ENCODE measurements at regions not wholly inside any gene's neighbourhood (a gene's known extent, or its start where the extent isn't known, plus 50 kb on each side); places are given as distances from the start of the nearest gene placed in this dataset.

DNA sequence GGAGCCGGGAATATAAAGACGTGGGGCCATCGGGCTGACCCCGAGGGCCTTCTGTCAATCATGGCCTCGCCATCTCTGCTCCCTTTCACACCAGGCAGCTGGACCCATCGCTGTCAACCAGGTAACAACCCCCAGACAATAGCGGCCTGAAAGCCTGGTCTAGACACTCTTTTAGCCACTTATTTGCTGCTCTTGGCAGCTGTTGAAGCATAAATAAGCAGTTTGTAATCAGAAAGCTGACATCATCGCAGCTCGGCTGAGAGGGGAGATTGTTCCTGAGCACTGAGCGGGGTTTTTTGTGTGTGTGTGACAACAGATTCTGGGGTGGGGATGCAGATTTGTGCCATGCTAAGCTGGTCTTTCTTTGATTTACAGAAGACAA, 423.6 kb upstream of the POU3F3 start:
- no peak for TF ChIP-seq ZBTB7A (IDR thresholded peaks at IDR 0.05; ENCODE audit: low read depth)

- TF ChIP-seq EGR1 (IDR thresholded peaks at IDR 0.05) (no peak), TCF12 (IDR thresholded peaks at IDR 0.05; ENCODE audit: low read depth) (no peak), YY1 (IDR thresholded peaks at IDR 0.05; ENCODE audit: low read depth) (no peak)
- TF ChIP-seq, protein P1, sequence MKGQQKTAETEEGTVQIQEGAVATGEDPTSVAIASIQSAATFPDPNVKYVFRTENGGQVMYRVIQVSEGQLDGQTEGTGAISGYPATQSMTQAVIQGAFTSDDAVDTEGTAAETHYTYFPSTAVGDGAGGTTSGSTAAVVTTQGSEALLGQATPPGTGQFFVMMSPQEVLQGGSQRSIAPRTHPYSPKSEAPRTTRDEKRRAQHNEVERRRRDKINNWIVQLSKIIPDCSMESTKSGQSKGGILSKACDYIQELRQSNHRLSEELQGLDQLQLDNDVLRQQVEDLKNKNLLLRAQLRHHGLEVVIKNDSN (IDR thresholded peaks at IDR 0.05), result no peak
Measured at GRCh38 chr2:104430852-104431251, 423.1 kb upstream of the POU3F3 start.

DNA sequence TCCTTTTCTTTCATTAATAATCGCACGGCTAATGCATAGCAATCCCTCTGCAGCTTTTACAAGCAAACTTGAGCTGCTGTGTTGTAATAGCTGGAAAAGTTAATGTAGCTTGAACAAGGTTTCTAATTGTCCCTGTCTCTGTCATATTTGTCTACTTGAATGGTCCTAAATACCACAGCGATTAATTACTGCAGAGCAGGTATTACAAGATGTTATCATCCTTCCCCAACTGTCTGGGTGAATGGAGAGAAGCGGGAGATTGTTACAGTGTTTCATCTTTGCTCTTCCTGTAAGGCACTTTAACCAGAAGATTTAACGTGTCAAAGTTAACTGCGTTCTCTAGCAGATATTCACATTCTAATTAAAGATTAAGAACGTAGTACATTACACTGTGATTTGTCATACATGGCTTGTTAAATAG, 422.2 kb upstream of the POU3F3 start:
- TF ChIP-seq RAD21 (IDR thresholded peaks at IDR 0.05; ENCODE audit: low read depth) (no peak), TCF12 (IDR thresholded peaks at IDR 0.05; ENCODE audit: low read depth) (no peak), FOXM1 (IDR thresholded peaks at IDR 0.05; ENCODE audit: borderline replicate concordance, low read depth) (no peak), YY1 (IDR thresholded peaks at IDR 0.05; ENCODE audit: low read depth) (no peak), EGR1 (IDR thresholded peaks at IDR 0.05) (no peak), ZBTB7A (IDR thresholded peaks at IDR 0.05; ENCODE audit: low read depth) (no peak), CREB1 (IDR thresholded peaks at IDR 0.05; ENCODE audit: low read depth) (no peak), EP300 (IDR thresholded peaks at IDR 0.05; ENCODE audit: borderline replicate concordance) (no peak), NFIC (IDR thresholded peaks at IDR 0.05) (no peak), TAF1 (IDR thresholded peaks at IDR 0.05; ENCODE audit: low read depth) (no peak), TEAD4 (IDR thresholded peaks at IDR 0.05) (no peak), CEBPB (IDR thresholded peaks at IDR 0.05) (no peak)
- TF ChIP-seq, protein P2, sequence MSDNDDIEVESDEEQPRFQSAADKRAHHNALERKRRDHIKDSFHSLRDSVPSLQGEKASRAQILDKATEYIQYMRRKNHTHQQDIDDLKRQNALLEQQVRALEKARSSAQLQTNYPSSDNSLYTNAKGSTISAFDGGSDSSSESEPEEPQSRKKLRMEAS (IDR thresholded peaks at IDR 0.05), result no peak
- TF ChIP-seq, protein P1 (IDR thresholded peaks at IDR 0.05), result no peak
- TF ChIP-seq, protein P3, sequence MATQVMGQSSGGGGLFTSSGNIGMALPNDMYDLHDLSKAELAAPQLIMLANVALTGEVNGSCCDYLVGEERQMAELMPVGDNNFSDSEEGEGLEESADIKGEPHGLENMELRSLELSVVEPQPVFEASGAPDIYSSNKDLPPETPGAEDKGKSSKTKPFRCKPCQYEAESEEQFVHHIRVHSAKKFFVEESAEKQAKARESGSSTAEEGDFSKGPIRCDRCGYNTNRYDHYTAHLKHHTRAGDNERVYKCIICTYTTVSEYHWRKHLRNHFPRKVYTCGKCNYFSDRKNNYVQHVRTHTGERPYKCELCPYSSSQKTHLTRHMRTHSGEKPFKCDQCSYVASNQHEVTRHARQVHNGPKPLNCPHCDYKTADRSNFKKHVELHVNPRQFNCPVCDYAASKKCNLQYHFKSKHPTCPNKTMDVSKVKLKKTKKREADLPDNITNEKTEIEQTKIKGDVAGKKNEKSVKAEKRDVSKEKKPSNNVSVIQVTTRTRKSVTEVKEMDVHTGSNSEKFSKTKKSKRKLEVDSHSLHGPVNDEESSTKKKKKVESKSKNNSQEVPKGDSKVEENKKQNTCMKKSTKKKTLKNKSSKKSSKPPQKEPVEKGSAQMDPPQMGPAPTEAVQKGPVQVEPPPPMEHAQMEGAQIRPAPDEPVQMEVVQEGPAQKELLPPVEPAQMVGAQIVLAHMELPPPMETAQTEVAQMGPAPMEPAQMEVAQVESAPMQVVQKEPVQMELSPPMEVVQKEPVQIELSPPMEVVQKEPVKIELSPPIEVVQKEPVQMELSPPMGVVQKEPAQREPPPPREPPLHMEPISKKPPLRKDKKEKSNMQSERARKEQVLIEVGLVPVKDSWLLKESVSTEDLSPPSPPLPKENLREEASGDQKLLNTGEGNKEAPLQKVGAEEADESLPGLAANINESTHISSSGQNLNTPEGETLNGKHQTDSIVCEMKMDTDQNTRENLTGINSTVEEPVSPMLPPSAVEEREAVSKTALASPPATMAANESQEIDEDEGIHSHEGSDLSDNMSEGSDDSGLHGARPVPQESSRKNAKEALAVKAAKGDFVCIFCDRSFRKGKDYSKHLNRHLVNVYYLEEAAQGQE (IDR thresholded peaks at IDR 0.05; ENCODE audit: low read depth), result no peak

DNA sequence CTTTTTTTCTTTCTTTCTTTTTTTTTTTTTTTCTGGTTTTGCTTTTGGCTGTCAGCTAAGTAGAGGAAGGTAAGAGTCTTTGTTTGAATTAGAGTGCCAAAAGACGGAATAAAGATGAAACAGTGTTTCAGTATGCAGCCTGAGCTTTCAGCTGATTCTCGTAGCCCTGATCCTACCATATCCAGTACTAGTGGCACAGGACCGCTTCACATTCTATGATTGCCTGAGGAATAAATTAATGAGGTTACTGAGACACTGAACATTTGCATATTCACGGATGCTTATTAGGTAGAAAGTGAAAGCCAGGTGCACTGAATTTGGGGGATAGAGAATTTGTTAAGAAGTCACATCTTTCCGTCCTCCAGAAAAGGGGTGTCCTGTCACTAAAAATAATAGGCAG, 421.5 kb upstream of the POU3F3 start:
- no peak for TF ChIP-seq CEBPB (IDR thresholded peaks at IDR 0.05)
- TF ChIP-seq TCF12 (IDR thresholded peaks at IDR 0.05; ENCODE audit: low read depth), result no peak
- TF ChIP-seq, protein P3 (IDR thresholded peaks at IDR 0.05; ENCODE audit: low read depth), result no peak
- no peak for TF ChIP-seq EP300 (IDR thresholded peaks at IDR 0.05; ENCODE audit: borderline replicate concordance)
- no peak for TF ChIP-seq TEAD4 (IDR thresholded peaks at IDR 0.05)
- no peak for TF ChIP-seq NFIC (IDR thresholded peaks at IDR 0.05)
- TF ChIP-seq TAF1 (IDR thresholded peaks at IDR 0.05; ENCODE audit: low read depth), result no peak
- TF ChIP-seq YY1 (IDR thresholded peaks at IDR 0.05; ENCODE audit: low read depth), result no peak
- no peak for TF ChIP-seq EGR1 (IDR thresholded peaks at IDR 0.05)
- no peak for TF ChIP-seq CREB1 (IDR thresholded peaks at IDR 0.05; ENCODE audit: low read depth)
- TF ChIP-seq, protein P1 (IDR thresholded peaks at IDR 0.05), result no peak
- TF ChIP-seq ZBTB7A (IDR thresholded peaks at IDR 0.05; ENCODE audit: low read depth), result no peak
- TF ChIP-seq FOXM1 (IDR thresholded peaks at IDR 0.05; ENCODE audit: borderline replicate concordance, low read depth), result no peak
- TF ChIP-seq RAD21 (IDR thresholded peaks at IDR 0.05; ENCODE audit: low read depth), result no peak
- TF ChIP-seq, protein P2 (IDR thresholded peaks at IDR 0.05), result no peak

GRCh38 chr2:104432991-104433390, 420.9 kb upstream of the POU3F3 start:
- TF ChIP-seq YY1 (IDR thresholded peaks at IDR 0.05; ENCODE audit: low read depth) (no peak), TCF12 (IDR thresholded peaks at IDR 0.05; ENCODE audit: low read depth) (no peak), ZBTB7A (IDR thresholded peaks at IDR 0.05; ENCODE audit: low read depth) (no peak), EP300 (IDR thresholded peaks at IDR 0.05; ENCODE audit: borderline replicate concordance) (no peak), NFIC (IDR thresholded peaks at IDR 0.05) (no peak), FOXM1 (IDR thresholded peaks at IDR 0.05; ENCODE audit: borderline replicate concordance, low read depth) (no peak)
- TF ChIP-seq, protein P1 (IDR thresholded peaks at IDR 0.05), result no peak

DNA sequence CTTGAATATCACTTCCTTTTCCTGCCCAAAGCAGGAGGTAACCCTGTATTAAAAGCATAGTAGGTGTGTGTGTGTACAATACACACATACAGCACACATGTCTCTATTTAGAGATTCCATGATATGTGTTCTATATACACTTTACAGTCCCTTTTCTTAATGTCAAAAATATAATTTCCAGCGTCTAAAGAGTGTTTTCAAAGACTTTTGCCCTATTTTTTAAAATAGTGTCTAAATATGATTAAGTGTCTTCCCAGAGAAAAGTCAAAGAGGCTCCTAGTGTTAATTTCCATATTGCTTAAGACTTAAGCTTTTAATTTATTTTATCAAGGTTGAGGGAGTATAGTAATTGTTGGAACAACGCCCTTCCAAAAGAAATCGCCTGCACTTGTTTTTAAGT, 420.3 kb upstream of the POU3F3 start:
- TF ChIP-seq EP300 (IDR thresholded peaks at IDR 0.05; ENCODE audit: borderline replicate concordance) (no peak), TCF12 (IDR thresholded peaks at IDR 0.05; ENCODE audit: low read depth) (no peak), TAF1 (IDR thresholded peaks at IDR 0.05; ENCODE audit: low read depth) (no peak), CEBPB (IDR thresholded peaks at IDR 0.05) (no peak), EGR1 (IDR thresholded peaks at IDR 0.05) (no peak), CREB1 (IDR thresholded peaks at IDR 0.05; ENCODE audit: low read depth) (no peak), TEAD4 (IDR thresholded peaks at IDR 0.05) (no peak), NFIC (IDR thresholded peaks at IDR 0.05) (no peak), ZBTB7A (IDR thresholded peaks at IDR 0.05; ENCODE audit: low read depth) (no peak), FOXM1 (IDR thresholded peaks at IDR 0.05; ENCODE audit: borderline replicate concordance, low read depth) (no peak), RAD21 (IDR thresholded peaks at IDR 0.05; ENCODE audit: low read depth) (no peak), YY1 (IDR thresholded peaks at IDR 0.05; ENCODE audit: low read depth) (no peak)
- TF ChIP-seq, protein P1 (IDR thresholded peaks at IDR 0.05), result no peak
- TF ChIP-seq, protein P3 (IDR thresholded peaks at IDR 0.05; ENCODE audit: low read depth), result no peak
- TF ChIP-seq, protein P2 (IDR thresholded peaks at IDR 0.05), result no peak
